Peyer's patch (tissue), 4 donors: ENCODE measurements at regions not wholly inside any gene's neighbourhood (a gene's known extent, or its start where the extent isn't known, plus 50 kb on each side); places are given as distances from the start of the nearest gene placed in this dataset.

ENCODE experiments used
- CTCF ChIP-seq, 6 experiments: fragments of 450-650 bp in 4 of 6; fragments of 200-600 bp in 2 of 6; sonication (generic) in 1 of 6; IDR thresholded peaks; one replicate each; pipeline ENCODE4 v1.5.1; 2017 to 2019; ENCODE audit warnings: antibody characterized with exemption in 6 of 6, mild to moderate bottlenecking in 3 of 6, moderate library complexity in 1 of 6
- POLR2A ChIP-seq, 2 donors: fragments of 450-650 bp; IDR thresholded peaks; one replicate each; pipeline ENCODE4 v1.5.1; 2017; ENCODE audit warnings: antibody characterized with exemption in 2 of 2, mild to moderate bottlenecking in 2 of 2, moderate library complexity in 2 of 2

- TF ChIP-seq CTCF (IDR thresholded peaks at IDR 0.05) (no peak), POLR2A (IDR thresholded peaks at IDR 0.05) (no peak)
Measured at GRCh38 chr3:75101329-75102147, 487.1 kb upstream of the CNTN3 start.
